ENCODE measurements at regions not wholly inside any gene's neighbourhood (a gene's known extent, or its start where the extent isn't known, plus 50 kb on each side); places are given as distances from the start of the nearest gene placed in this dataset.

DNA sequence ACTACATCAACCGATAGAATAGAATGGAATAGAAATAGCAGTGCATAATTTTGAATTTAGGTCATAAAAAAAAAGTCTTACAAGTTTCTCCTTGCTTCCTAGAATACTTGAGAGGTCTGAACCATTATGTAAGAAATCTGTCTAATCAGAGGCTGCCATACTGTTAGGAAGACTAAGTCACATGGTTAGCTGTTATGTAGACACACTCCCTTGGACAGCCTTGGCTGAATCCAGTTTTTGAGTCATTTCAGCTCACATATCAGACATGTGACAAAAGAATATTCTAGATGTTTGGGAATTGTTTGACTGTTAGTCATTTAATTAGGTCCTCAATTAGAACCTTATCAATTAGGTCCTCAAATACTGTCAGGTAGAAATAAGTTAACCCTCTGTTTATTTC is 1601.4 kb downstream of the GRIK2 start:
- ChIA-PET CTCF (no interaction called here), POLR2A (no interaction called here)
- WGBS (ENCODE audit: insufficient coverage), result no CpG with 5 or more reads among the region's 1 CpG
- Histone ChIP-seq H3K27ac (ENCODE audit: insufficient read depth in 1 of 2, low read depth in 1 of 2, low read length in 2 of 2, poor library complexity in 1 of 2, severe bottlenecking in 2 of 2) (no peak overlapping the region), H3K4me3 (ENCODE audit: control insufficient read depth in 1 of 7, extremely low read depth in 1 of 7, insufficient read depth in 4 of 7, low read depth in 2 of 7, low read length in 6 of 7) (no peak overlapping the region), H3K36me3 (ENCODE audit: control insufficient read depth in 4 of 4, insufficient read depth in 4 of 4, low read length in 3 of 4) (no peaks in the 10 kb centered on the region), H3K9me3 (ENCODE audit: control extremely low read depth in 1 of 5, control insufficient read depth in 4 of 5, insufficient read depth in 2 of 5, low read depth in 1 of 5, low read length in 4 of 5) (no peaks in the 10 kb centered on the region), H3K27me3 (replicated peaks in 2 of 5; ENCODE audit: control insufficient read depth in 4 of 5, insufficient read depth in 5 of 5, low read length in 4 of 5) (no peaks in the 10 kb centered on the region), H3K4me1 (ENCODE audit: control extremely low read depth in 1 of 4, control insufficient read depth in 4 of 4, insufficient read depth in 4 of 4, low read length in 3 of 4) (no peaks in the 10 kb centered on the region)
- no peak for DNase-seq

DNA sequence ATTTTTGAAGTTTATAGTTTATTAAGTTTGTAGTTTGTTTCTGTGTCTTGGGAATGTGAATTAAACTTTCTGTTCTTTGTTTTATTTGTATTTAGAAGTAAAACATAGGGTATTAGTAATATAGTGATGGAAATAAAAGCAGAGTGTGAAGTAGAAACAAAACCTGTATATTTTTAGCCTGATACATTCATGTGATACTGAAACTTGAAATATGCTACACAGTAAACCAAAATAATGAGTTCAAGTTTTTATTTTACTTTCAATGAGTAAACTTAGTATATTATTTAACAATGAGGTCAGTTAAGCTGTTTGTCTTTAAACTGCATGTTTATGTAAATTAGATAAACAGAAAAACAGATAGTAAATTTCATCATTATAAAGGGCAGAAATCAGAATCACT is 1592.6 kb downstream of the GRIK2 start:
- POLR2A ChIA-PET, result no interaction called here
- Histone ChIP-seq H3K4me1 (ENCODE audit: control extremely low read depth in 1 of 4, control insufficient read depth in 4 of 4, insufficient read depth in 4 of 4, low read length in 3 of 4) (no peaks in the 10 kb centered on the region), H3K27me3 (replicated peaks in 2 of 5; ENCODE audit: control insufficient read depth in 4 of 5, insufficient read depth in 5 of 5, low read length in 4 of 5) (no peaks in the 10 kb centered on the region), H3K36me3 (ENCODE audit: control insufficient read depth in 4 of 4, insufficient read depth in 4 of 4, low read length in 3 of 4) (no peaks in the 10 kb centered on the region), H3K4me3 (ENCODE audit: control insufficient read depth in 1 of 7, extremely low read depth in 1 of 7, insufficient read depth in 4 of 7, low read depth in 2 of 7, low read length in 6 of 7) (no peak overlapping the region), H3K27ac (ENCODE audit: insufficient read depth in 1 of 2, low read depth in 1 of 2, low read length in 2 of 2, poor library complexity in 1 of 2, severe bottlenecking in 2 of 2) (no peak overlapping the region), H3K9me3 (ENCODE audit: control extremely low read depth in 1 of 5, control insufficient read depth in 4 of 5, insufficient read depth in 2 of 5, low read depth in 1 of 5, low read length in 4 of 5) (no peaks in the 10 kb centered on the region)
- CTCF ChIA-PET, result no interaction called here
- no peak for DNase-seq

DNA sequence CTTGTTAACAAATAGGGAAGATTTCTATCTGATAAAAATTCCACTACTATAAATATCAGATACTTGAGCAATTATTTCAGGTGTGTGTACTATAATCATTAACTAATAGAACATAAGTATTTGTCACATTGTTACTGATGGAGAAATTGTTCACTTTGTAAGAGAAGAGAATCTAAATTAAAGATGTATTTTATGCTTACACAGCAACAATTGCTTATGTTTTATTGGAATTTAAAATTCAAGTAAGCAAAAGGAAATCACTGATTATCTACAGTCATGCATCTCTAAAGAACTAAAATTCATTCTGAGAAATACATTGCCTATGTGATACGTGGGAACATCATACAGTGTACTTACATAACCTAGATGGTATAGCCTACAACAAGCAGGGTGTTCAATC is 1590.8 kb downstream of the GRIK2 start:
- Histone ChIP-seq H3K9me3 (ENCODE audit: control extremely low read depth in 1 of 5, control insufficient read depth in 4 of 5, insufficient read depth in 2 of 5, low read depth in 1 of 5, low read length in 4 of 5) (no peaks in the 10 kb centered on the region), H3K27me3 (replicated peaks in 2 of 5; ENCODE audit: control insufficient read depth in 4 of 5, insufficient read depth in 5 of 5, low read length in 4 of 5) (no peaks in the 10 kb centered on the region), H3K27ac (ENCODE audit: insufficient read depth in 1 of 2, low read depth in 1 of 2, low read length in 2 of 2, poor library complexity in 1 of 2, severe bottlenecking in 2 of 2) (no peak overlapping the region), H3K36me3 (ENCODE audit: control insufficient read depth in 4 of 4, insufficient read depth in 4 of 4, low read length in 3 of 4) (no peaks in the 10 kb centered on the region), H3K4me1 (ENCODE audit: control extremely low read depth in 1 of 4, control insufficient read depth in 4 of 4, insufficient read depth in 4 of 4, low read length in 3 of 4) (no peaks in the 10 kb centered on the region), H3K4me3 (ENCODE audit: control insufficient read depth in 1 of 7, extremely low read depth in 1 of 7, insufficient read depth in 4 of 7, low read depth in 2 of 7, low read length in 6 of 7) (no peak overlapping the region)
- CTCF ChIA-PET, result no interaction called here
- DNase-seq, result no peak
- no CpG with 5 or more reads among the region's 1 CpG for WGBS (ENCODE audit: insufficient coverage)
- POLR2A ChIA-PET, result no interaction called here

DNA sequence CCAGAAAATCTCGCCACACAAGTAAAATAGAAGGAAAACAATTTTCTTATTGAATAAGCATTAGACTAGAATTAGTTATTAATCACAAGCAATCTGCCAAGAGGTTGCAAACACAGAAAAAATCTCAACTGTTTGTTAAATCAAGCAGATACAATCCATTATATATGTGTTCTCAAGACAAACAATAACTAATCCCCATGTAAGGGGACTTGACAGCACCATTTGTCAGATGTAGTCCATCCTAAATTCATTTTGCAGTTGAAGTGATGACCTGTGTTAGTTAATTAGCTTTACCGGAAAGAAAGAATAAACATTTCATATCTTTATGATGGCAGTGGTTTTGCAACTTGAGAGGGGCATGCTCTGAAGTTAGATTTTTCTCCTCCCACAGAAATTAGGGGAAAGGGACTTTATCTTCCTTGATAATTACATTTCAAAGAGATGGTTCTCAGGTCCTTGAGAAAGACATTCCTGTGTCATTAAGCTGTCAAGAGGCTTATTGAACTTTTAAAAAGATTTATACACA is 1588.0 kb downstream of the GRIK2 start:
- Histone ChIP-seq H3K4me1 (ENCODE audit: control extremely low read depth in 1 of 4, control insufficient read depth in 4 of 4, insufficient read depth in 4 of 4, low read length in 3 of 4) (no peaks in the 10 kb centered on the region), H3K36me3 (ENCODE audit: control insufficient read depth in 4 of 4, insufficient read depth in 4 of 4, low read length in 3 of 4) (no peaks in the 10 kb centered on the region), H3K27ac (ENCODE audit: insufficient read depth in 1 of 2, low read depth in 1 of 2, low read length in 2 of 2, poor library complexity in 1 of 2, severe bottlenecking in 2 of 2) (no peak overlapping the region), H3K9me3 (ENCODE audit: control extremely low read depth in 1 of 5, control insufficient read depth in 4 of 5, insufficient read depth in 2 of 5, low read depth in 1 of 5, low read length in 4 of 5) (no peaks in the 10 kb centered on the region), H3K4me3 (ENCODE audit: control insufficient read depth in 1 of 7, extremely low read depth in 1 of 7, insufficient read depth in 4 of 7, low read depth in 2 of 7, low read length in 6 of 7) (no peak overlapping the region), H3K27me3 (replicated peaks in 2 of 5; ENCODE audit: control insufficient read depth in 4 of 5, insufficient read depth in 5 of 5, low read length in 4 of 5) (no peaks in the 10 kb centered on the region)
- DNase-seq, result no peak
- no CpG with 5 or more reads among the region's 2 CpGs for WGBS (ENCODE audit: insufficient coverage)
- POLR2A ChIA-PET, result no interaction called here
- CTCF ChIA-PET, result no interaction called here

DNA sequence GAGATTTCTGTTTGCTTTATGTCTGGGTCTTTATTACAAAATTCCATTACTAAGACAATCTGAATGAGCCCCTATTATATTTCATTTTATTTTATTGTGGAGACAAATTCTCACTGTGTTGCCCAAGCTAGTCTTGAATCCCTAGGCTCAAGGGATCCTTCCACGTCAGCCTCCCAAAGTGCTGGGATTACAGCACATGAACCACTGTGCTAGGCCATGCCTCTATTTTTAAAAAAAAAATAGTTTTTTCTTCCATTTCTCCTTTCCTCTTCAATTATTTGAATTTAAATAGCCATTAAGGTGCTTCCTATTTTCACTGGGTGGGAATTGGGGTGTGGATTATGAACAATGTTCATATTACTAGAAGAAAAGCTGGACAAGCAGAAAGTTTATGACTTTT is 1587.4 kb downstream of the GRIK2 start:
- WGBS (ENCODE audit: insufficient coverage), result no CpG with 5 or more reads among the region's 1 CpG
- POLR2A ChIA-PET, result no interaction called here

DNA sequence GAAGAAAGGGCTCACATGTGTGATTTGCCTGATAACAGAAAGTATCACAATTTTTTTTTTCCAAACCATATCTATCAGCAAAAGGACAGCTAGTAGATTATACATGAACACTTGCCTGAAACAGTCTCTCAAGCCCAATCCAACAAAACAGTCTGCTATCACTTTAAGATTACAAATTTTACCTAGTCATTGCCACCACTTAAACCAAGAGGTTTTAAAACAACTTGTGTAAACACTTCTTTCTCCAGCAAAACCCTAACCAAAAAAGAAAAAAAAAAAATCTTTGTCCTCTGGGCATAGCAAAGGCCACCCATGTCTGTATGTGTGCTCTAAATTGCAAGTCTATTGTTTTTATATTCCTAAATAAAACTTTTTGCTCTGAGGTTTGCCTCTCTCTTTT is 1568.4 kb downstream of the GRIK2 start:
- H3K36me3 ChIP-seq (ENCODE audit: control insufficient read depth in 4 of 4, insufficient read depth in 4 of 4, low read length in 3 of 4), result no peaks in the 10 kb centered on the region
- POLR2A ChIA-PET, result no interaction called here
- no peaks in the 10 kb centered on the region for H3K9me3 ChIP-seq (ENCODE audit: control extremely low read depth in 1 of 5, control insufficient read depth in 4 of 5, insufficient read depth in 2 of 5, low read depth in 1 of 5, low read length in 4 of 5)

More for the DNA sequence above, 1587.4 kb downstream of the GRIK2 start:
- Histone ChIP-seq H3K4me1 (ENCODE audit: control extremely low read depth in 1 of 4, control insufficient read depth in 4 of 4, insufficient read depth in 4 of 4, low read length in 3 of 4) (no peaks in the 10 kb centered on the region), H3K9me3 (ENCODE audit: control extremely low read depth in 1 of 5, control insufficient read depth in 4 of 5, insufficient read depth in 2 of 5, low read depth in 1 of 5, low read length in 4 of 5) (no peaks in the 10 kb centered on the region), H3K36me3 (ENCODE audit: control insufficient read depth in 4 of 4, insufficient read depth in 4 of 4, low read length in 3 of 4) (no peaks in the 10 kb centered on the region), H3K27ac (ENCODE audit: insufficient read depth in 1 of 2, low read depth in 1 of 2, low read length in 2 of 2, poor library complexity in 1 of 2, severe bottlenecking in 2 of 2) (no peak overlapping the region), H3K27me3 (replicated peaks in 2 of 5; ENCODE audit: control insufficient read depth in 4 of 5, insufficient read depth in 5 of 5, low read length in 4 of 5) (no peaks in the 10 kb centered on the region), H3K4me3 (ENCODE audit: control insufficient read depth in 1 of 7, extremely low read depth in 1 of 7, insufficient read depth in 4 of 7, low read depth in 2 of 7, low read length in 6 of 7) (no peak overlapping the region)
- CTCF ChIA-PET, result no interaction called here
- no peak for DNase-seq

DNA sequence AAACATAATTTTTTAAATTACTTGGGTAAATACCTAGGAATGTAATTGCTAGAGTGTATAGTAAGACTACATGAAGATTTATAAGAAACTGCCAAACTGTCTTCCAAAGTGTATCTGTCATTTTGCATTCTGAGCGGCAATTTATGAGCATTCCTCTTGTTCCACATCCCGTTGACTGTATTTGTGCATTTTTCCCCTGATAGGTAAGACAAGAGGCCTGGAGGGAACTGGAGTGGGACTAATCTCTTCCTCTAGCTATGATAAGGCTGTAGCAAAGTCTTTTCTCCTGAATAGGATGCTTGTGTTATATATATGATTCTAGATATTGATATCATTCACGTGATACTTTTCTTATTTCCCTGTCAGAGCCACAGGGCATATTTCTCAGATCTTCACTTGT is 1557.5 kb downstream of the GRIK2 start:
- DNase-seq, result no peak
- CTCF ChIA-PET, result no interaction called here
- no peak overlapping the region for H3K27ac ChIP-seq (ENCODE audit: insufficient read depth in 1 of 2, low read depth in 1 of 2, low read length in 2 of 2, poor library complexity in 1 of 2, severe bottlenecking in 2 of 2)
- POLR2A ChIA-PET, result interaction anchor here (0.7 kb wide), 1 partner anchor 1468 kb away, joined by 3 read pairs; no protein-coding TSS in a partner anchor
- no peak overlapping the region for H3K4me3 ChIP-seq (ENCODE audit: control insufficient read depth in 1 of 7, extremely low read depth in 1 of 7, insufficient read depth in 4 of 7, low read depth in 2 of 7, low read length in 6 of 7)
- no peaks in the 10 kb centered on the region for H3K9me3 ChIP-seq (ENCODE audit: control extremely low read depth in 1 of 5, control insufficient read depth in 4 of 5, insufficient read depth in 2 of 5, low read depth in 1 of 5, low read length in 4 of 5)
- H3K4me1 ChIP-seq (ENCODE audit: control extremely low read depth in 1 of 4, control insufficient read depth in 4 of 4, insufficient read depth in 4 of 4, low read length in 3 of 4), result no peaks in the 10 kb centered on the region
- WGBS (ENCODE audit: insufficient coverage), result 83% methylated on average over 1 of the region's 3 CpGs
- H3K36me3 ChIP-seq (ENCODE audit: control insufficient read depth in 4 of 4, insufficient read depth in 4 of 4, low read length in 3 of 4), result no peaks in the 10 kb centered on the region
- no peaks in the 10 kb centered on the region for H3K27me3 ChIP-seq (replicated peaks in 2 of 5; ENCODE audit: control insufficient read depth in 4 of 5, insufficient read depth in 5 of 5, low read length in 4 of 5)

More for the DNA sequence above, 1568.4 kb downstream of the GRIK2 start:
- CTCF ChIA-PET, result no interaction called here
- no peak for DNase-seq
- Histone ChIP-seq H3K27me3 (replicated peaks in 2 of 5; ENCODE audit: control insufficient read depth in 4 of 5, insufficient read depth in 5 of 5, low read length in 4 of 5) (no peaks in the 10 kb centered on the region), H3K27ac (ENCODE audit: insufficient read depth in 1 of 2, low read depth in 1 of 2, low read length in 2 of 2, poor library complexity in 1 of 2, severe bottlenecking in 2 of 2) (no peak overlapping the region), H3K4me1 (ENCODE audit: control extremely low read depth in 1 of 4, control insufficient read depth in 4 of 4, insufficient read depth in 4 of 4, low read length in 3 of 4) (no peaks in the 10 kb centered on the region), H3K4me3 (ENCODE audit: control insufficient read depth in 1 of 7, extremely low read depth in 1 of 7, insufficient read depth in 4 of 7, low read depth in 2 of 7, low read length in 6 of 7) (no peak overlapping the region)
